HCT116 (cell line): ENCODE measurements at regions not wholly inside any gene's neighbourhood (a gene's known extent, or its start where the extent isn't known, plus 50 kb on each side); places are given as distances from the start of the nearest gene placed in this dataset.
"Not testable (repeated sequence)": the region's sequence is repeated elsewhere in the genome, so short reads cannot be mapped to it uniquely, and the experiment has no call there.

Experiments used
- CTCF ChIP-seq, 3 experiments: fragments of 200-600 bp in 1 of 3; sonication (generic) in 1 of 3; IDR thresholded peaks in 2 of 3; conservative IDR thresholded peaks in 1 of 3; 2 replicates each; pipeline ENCODE4 v1.5.1; 2012 to 2017; ENCODE audit warnings: low read depth in 2 of 3, low read length in 2 of 3, antibody characterized with exemption in 1 of 3, borderline replicate concordance in 1 of 3, control low read depth in 1 of 3, mild to moderate bottlenecking in 1 of 3, mixed read lengths in 1 of 3, mixed run types in 1 of 3, moderate library complexity in 1 of 3; ENCODE audit not compliant: insufficient read depth in 1 of 3
- EZH2phosphoT487 ChIP-seq: fragments of 200-600 bp; IDR thresholded peaks from 2 replicates; pipeline ENCODE4 v1.6.1; 2018; ENCODE audit warnings: antibody characterized with exemption, borderline replicate concordance
- SIN3A ChIP-seq: IDR thresholded peaks from 2 replicates; pipeline ENCODE4 v1.6.1; 2012; ENCODE audit warnings: low read depth

- not testable (repeated sequence) for TF ChIP-seq EZH2phosphoT487; CTCF (IDR thresholded peaks at IDR 0.05 in 2 of 3, conservative IDR thresholded peaks at IDR 0.05 in 1 of 3; ENCODE audit: borderline replicate concordance in 1 of 3, insufficient read depth in 1 of 3, low read depth in 2 of 3, low read length in 2 of 3); SIN3A
These were observed 138.1 kb upstream of the KCND3 start for GRCh38 chr1:112127606-112128005.
